ENCODE measurements at regions not wholly inside any gene's neighbourhood (a gene's known extent, or its start where the extent isn't known, plus 50 kb on each side); places are given as distances from the start of the nearest gene placed in this dataset.

GRCh38 chr3:94398036-94398435 lies 335.2 kb downstream of the NSUN3 start:
- no peak overlapping the region for H3K27ac ChIP-seq (ENCODE audit: low read length)
- Mint-ChIP-seq H3K9me3 (peaks cover 8 to 10% of the 10 kb centered on the region in 2 donors), H3K27ac (no peak overlapping the region), H3K36me3 (no peaks in the 10 kb centered on the region), H3K4me1 (no peaks in the 10 kb centered on the region), H3K4me3 (no peak overlapping the region), H3K27me3 (ENCODE audit: low read depth in 2 of 2) (no peaks in the 10 kb centered on the region)
- TF ChIP-seq, protein P1, sequence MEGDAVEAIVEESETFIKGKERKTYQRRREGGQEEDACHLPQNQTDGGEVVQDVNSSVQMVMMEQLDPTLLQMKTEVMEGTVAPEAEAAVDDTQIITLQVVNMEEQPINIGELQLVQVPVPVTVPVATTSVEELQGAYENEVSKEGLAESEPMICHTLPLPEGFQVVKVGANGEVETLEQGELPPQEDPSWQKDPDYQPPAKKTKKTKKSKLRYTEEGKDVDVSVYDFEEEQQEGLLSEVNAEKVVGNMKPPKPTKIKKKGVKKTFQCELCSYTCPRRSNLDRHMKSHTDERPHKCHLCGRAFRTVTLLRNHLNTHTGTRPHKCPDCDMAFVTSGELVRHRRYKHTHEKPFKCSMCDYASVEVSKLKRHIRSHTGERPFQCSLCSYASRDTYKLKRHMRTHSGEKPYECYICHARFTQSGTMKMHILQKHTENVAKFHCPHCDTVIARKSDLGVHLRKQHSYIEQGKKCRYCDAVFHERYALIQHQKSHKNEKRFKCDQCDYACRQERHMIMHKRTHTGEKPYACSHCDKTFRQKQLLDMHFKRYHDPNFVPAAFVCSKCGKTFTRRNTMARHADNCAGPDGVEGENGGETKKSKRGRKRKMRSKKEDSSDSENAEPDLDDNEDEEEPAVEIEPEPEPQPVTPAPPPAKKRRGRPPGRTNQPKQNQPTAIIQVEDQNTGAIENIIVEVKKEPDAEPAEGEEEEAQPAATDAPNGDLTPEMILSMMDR (IDR thresholded peaks at IDR 0.05): no peak
- no peaks in the 10 kb centered on the region for H3K27me3 ChIP-seq (ENCODE audit: control insufficient read depth, insufficient read depth, low read length)
- WGBS (ENCODE audit: insufficient coverage): no CpG with 5 or more reads among the region's 1 CpG
- no peaks in the 10 kb centered on the region for H3K4me1 ChIP-seq (ENCODE audit: control insufficient read depth, insufficient read depth, low read length)
- DNase-seq: no peak
- ATAC-seq: no peak
- no peaks in the 10 kb centered on the region for H3K36me3 ChIP-seq (ENCODE audit: control insufficient read depth, insufficient read depth, low read length)
- intact Hi-C loops (cut with micrococcal nuclease): no loop called here
- H3K9me3 ChIP-seq (ENCODE audit: control insufficient read depth, insufficient read depth, low read length): no peaks in the 10 kb centered on the region
- H3K4me3 ChIP-seq (ENCODE audit: low read length): no peak overlapping the region

GRCh38 chr3:94401466-94401865 lies 338.6 kb downstream of the NSUN3 start:
- TF ChIP-seq, protein P1 (IDR thresholded peaks at IDR 0.05): no peak
- H3K36me3 Mint-ChIP-seq: no peaks in the 10 kb centered on the region
- DNase-seq: no peak
- H3K4me1 Mint-ChIP-seq: no peaks in the 10 kb centered on the region
- Histone ChIP-seq H3K27me3 (ENCODE audit: control insufficient read depth, insufficient read depth, low read length) (no peaks in the 10 kb centered on the region), H3K36me3 (ENCODE audit: control insufficient read depth, insufficient read depth, low read length) (no peaks in the 10 kb centered on the region), H3K9me3 (ENCODE audit: control insufficient read depth, insufficient read depth, low read length) (no peaks in the 10 kb centered on the region), H3K4me3 (ENCODE audit: low read length) (no peak overlapping the region), H3K27ac (ENCODE audit: low read length) (no peak overlapping the region), H3K4me1 (ENCODE audit: control insufficient read depth, insufficient read depth, low read length) (no peaks in the 10 kb centered on the region)
- H3K27ac Mint-ChIP-seq: no peak overlapping the region
- ATAC-seq: no peak
- intact Hi-C loops (cut with micrococcal nuclease): no loop called here
- no peaks in the 10 kb centered on the region for H3K27me3 Mint-ChIP-seq (ENCODE audit: low read depth in 2 of 2)
- H3K4me3 Mint-ChIP-seq: no peak overlapping the region
- H3K9me3 Mint-ChIP-seq: peaks cover 16 to 17% of the 10 kb centered on the region in 2 donors

DNA sequence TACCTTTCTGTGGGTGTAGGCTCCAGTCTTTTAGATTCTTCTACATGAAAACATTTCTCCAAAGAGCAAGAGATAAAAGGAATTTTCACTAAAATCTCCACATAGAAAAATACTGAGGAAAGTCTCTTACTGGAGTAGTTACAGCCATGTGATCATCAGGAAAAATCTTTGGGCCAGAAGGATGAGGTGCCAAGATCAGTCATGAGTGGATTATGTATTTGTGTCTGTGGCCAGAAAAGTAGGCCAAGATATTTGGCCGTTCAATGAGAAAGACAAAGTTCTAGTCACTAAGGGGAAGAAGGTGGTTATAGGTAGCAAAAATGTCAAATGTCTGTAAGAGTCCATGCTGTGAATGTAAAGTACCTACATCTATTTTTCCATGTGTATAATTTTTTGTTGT lies 339.3 kb downstream of the NSUN3 start:
- 67% methylated on average over 1 of the region's 1 CpG for WGBS (ENCODE audit: insufficient coverage)
- Histone ChIP-seq H3K27ac (ENCODE audit: low read length) (no peak overlapping the region), H3K4me1 (ENCODE audit: control insufficient read depth, insufficient read depth, low read length) (no peaks in the 10 kb centered on the region), H3K4me3 (ENCODE audit: low read length) (no peak overlapping the region), H3K27me3 (ENCODE audit: control insufficient read depth, insufficient read depth, low read length) (no peaks in the 10 kb centered on the region), H3K9me3 (ENCODE audit: control insufficient read depth, insufficient read depth, low read length) (no peaks in the 10 kb centered on the region), H3K36me3 (ENCODE audit: control insufficient read depth, insufficient read depth, low read length) (no peaks in the 10 kb centered on the region)
- DNase-seq (no peak), ATAC-seq (no peak)
- no peaks in the 10 kb centered on the region for H3K4me1 Mint-ChIP-seq
- intact Hi-C loops (cut with micrococcal nuclease): no loop called here
- no peaks in the 10 kb centered on the region for H3K36me3 Mint-ChIP-seq
- H3K9me3 Mint-ChIP-seq: peaks cover 14 to 15% of the 10 kb centered on the region in 2 donors
- H3K4me3 Mint-ChIP-seq: no peak overlapping the region
- H3K27me3 Mint-ChIP-seq (ENCODE audit: low read depth in 2 of 2): no peaks in the 10 kb centered on the region
- TF ChIP-seq, protein P1 (IDR thresholded peaks at IDR 0.05): no peak
- no peak overlapping the region for H3K27ac Mint-ChIP-seq

DNA sequence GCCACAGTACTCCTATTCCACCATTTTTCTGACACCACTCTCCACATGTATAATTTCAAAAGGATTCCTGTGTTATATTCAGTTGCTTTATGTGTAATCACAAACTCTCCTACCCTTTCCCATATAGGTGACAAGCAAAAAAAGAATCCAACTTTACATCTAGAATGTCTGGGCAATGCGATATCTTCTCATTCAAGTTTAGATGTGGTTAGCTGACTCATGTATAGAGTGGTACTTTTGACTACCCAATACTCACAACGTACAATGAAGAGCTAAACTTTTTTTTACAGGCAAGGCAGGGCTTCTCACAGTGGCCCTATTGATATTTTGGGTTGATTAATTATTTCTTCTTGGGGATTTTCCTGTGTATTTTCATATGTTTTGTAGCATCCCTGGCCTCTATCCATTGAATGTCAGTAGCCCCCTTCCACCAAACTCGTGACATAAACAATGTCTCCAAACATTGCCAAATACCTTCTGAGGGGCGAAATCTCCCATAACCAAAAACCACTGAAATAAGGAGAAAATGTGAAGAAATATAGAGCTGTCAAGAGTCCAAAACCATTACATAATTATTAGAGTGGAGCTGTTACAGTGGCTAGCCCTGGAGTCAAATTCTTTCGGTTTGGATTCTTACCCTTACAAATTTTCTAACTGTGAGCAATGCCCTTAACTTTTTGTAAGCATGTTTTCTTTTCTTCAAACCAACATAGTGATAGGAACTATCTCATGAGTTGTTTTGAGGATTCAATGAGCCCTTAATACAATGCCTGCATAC lies 342.6 kb downstream of the NSUN3 start:
- 81% methylated on average over 3 of the region's 5 CpGs for WGBS (ENCODE audit: insufficient coverage)
- Mint-ChIP-seq H3K36me3 (no peaks in the 10 kb centered on the region), H3K4me3 (no peak overlapping the region), H3K27me3 (ENCODE audit: low read depth in 2 of 2) (no peaks in the 10 kb centered on the region), H3K4me1 (no peaks in the 10 kb centered on the region), H3K27ac (no peak overlapping the region), H3K9me3 (peaks cover 15% of the 10 kb centered on the region in 2 donors)
- Histone ChIP-seq H3K9me3 (ENCODE audit: control insufficient read depth, insufficient read depth, low read length) (no peaks in the 10 kb centered on the region), H3K4me3 (ENCODE audit: low read length) (no peak overlapping the region), H3K36me3 (ENCODE audit: control insufficient read depth, insufficient read depth, low read length) (no peaks in the 10 kb centered on the region), H3K27ac (ENCODE audit: low read length) (no peak overlapping the region), H3K27me3 (ENCODE audit: control insufficient read depth, insufficient read depth, low read length) (no peaks in the 10 kb centered on the region), H3K4me1 (ENCODE audit: control insufficient read depth, insufficient read depth, low read length) (no peaks in the 10 kb centered on the region)
- intact Hi-C loops (cut with micrococcal nuclease): no loop called here
- DNase-seq: no peak
- ATAC-seq: no peak
- TF ChIP-seq, protein P1 (IDR thresholded peaks at IDR 0.05): no peak

All from natural killer cell (primary cell).